WTC11 (cell line): ENCODE measurements at regions not wholly inside any gene's neighbourhood (a gene's known extent, or its start where the extent isn't known, plus 50 kb on each side); places are given as distances from the start of the nearest gene placed in this dataset.

Experiments
- ETV6 ChIP-seq: sonication (generic); formaldehyde crosslinking; IDR thresholded peaks from 2 replicates; pipeline ENCODE4 v1.8.1; 2022; ENCODE audit warnings: mild to moderate bottlenecking, missing genetic modification reagents
- HMGA2 ChIP-seq: fragments of 250-450 bp; sonication (Bioruptor Pico); IDR thresholded peaks from 2 replicates; pipeline ENCODE4 v1.4.0; 2021; ENCODE audit warnings: mild to moderate bottlenecking, moderate library complexity
- RELA ChIP-seq: sonication (generic); formaldehyde crosslinking; IDR thresholded peaks from 2 replicates; pipeline ENCODE4 v1.8.1; 2022; ENCODE audit warnings: missing genetic modification reagents, mild to moderate bottlenecking, borderline replicate concordance
- TCF7 ChIP-seq: sonication (generic); formaldehyde crosslinking; IDR thresholded peaks from 2 replicates; pipeline ENCODE4 v1.8.0; 2022; ENCODE audit warnings: mild to moderate bottlenecking, low read depth, missing genetic modification reagents, moderate library complexity
- ZNF263 ChIP-seq: sonication (generic); formaldehyde crosslinking; IDR thresholded peaks from 2 replicates; pipeline ENCODE4 v1.8.1; 2022; ENCODE audit warnings: low read depth, mild to moderate bottlenecking, moderate library complexity, missing genetic modification reagents
- TF ChIP-seq, protein P1 (sequence below): fragments of 200-600 bp; IDR thresholded peaks from 2 replicates; pipeline ENCODE4 v1.8.0; 2022; ENCODE audit warnings: antibody characterized with exemption
- TF ChIP-seq, protein P2 (sequence below): sonication (generic); formaldehyde crosslinking; IDR thresholded peaks from 2 replicates; pipeline ENCODE4 v1.8.1; 2023; ENCODE audit warnings: mild to moderate bottlenecking, missing genetic modification reagents
- TF ChIP-seq, protein P3 (sequence below): sonication (generic); formaldehyde crosslinking; IDR thresholded peaks from 2 replicates; pipeline ENCODE4 v1.8.0; 2022; ENCODE audit warnings: mild to moderate bottlenecking, missing genetic modification reagents
- TF ChIP-seq, protein P4 (sequence below): sonication (generic); formaldehyde crosslinking; IDR thresholded peaks from 2 replicates; pipeline ENCODE4 v1.8.1; 2022; ENCODE audit warnings: mild to moderate bottlenecking, moderate library complexity, missing genetic modification reagents

DNA sequence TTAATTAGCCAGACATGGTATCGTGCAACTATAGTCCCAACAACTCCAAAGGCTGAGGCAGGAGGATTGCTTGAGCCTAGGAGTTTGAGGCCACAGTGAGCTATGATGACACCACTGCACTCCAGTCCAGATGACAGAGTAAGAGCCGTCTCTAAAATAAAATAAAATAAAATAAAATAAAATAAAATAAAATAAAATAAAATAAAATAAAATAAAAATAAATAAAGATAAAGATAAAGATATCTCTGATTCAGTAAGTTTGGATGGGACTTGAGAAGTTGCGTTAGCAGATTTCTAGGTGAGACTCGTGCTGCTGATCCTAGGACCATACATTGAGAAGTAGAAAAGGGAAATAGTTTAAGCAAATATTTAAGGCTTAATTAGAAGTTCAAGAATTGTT is 254.8 kb upstream of the FAM241A start:
- TF ChIP-seq TCF7 (CRISPR knock-in tag), result no peak
- TF ChIP-seq, protein P1, sequence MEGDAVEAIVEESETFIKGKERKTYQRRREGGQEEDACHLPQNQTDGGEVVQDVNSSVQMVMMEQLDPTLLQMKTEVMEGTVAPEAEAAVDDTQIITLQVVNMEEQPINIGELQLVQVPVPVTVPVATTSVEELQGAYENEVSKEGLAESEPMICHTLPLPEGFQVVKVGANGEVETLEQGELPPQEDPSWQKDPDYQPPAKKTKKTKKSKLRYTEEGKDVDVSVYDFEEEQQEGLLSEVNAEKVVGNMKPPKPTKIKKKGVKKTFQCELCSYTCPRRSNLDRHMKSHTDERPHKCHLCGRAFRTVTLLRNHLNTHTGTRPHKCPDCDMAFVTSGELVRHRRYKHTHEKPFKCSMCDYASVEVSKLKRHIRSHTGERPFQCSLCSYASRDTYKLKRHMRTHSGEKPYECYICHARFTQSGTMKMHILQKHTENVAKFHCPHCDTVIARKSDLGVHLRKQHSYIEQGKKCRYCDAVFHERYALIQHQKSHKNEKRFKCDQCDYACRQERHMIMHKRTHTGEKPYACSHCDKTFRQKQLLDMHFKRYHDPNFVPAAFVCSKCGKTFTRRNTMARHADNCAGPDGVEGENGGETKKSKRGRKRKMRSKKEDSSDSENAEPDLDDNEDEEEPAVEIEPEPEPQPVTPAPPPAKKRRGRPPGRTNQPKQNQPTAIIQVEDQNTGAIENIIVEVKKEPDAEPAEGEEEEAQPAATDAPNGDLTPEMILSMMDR, result no peak
- TF ChIP-seq, protein P2, sequence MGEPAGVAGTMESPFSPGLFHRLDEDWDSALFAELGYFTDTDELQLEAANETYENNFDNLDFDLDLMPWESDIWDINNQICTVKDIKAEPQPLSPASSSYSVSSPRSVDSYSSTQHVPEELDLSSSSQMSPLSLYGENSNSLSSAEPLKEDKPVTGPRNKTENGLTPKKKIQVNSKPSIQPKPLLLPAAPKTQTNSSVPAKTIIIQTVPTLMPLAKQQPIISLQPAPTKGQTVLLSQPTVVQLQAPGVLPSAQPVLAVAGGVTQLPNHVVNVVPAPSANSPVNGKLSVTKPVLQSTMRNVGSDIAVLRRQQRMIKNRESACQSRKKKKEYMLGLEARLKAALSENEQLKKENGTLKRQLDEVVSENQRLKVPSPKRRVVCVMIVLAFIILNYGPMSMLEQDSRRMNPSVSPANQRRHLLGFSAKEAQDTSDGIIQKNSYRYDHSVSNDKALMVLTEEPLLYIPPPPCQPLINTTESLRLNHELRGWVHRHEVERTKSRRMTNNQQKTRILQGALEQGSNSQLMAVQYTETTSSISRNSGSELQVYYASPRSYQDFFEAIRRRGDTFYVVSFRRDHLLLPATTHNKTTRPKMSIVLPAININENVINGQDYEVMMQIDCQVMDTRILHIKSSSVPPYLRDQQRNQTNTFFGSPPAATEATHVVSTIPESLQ, result no peak
- TF ChIP-seq, protein P3, sequence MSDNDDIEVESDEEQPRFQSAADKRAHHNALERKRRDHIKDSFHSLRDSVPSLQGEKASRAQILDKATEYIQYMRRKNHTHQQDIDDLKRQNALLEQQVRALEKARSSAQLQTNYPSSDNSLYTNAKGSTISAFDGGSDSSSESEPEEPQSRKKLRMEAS, result no peak
- no peak for TF ChIP-seq RELA (CRISPR knock-in tag)
- TF ChIP-seq ETV6 (CRISPR knock-in tag), result no peak
- no peak for TF ChIP-seq ZNF263
- TF ChIP-seq, protein P4, sequence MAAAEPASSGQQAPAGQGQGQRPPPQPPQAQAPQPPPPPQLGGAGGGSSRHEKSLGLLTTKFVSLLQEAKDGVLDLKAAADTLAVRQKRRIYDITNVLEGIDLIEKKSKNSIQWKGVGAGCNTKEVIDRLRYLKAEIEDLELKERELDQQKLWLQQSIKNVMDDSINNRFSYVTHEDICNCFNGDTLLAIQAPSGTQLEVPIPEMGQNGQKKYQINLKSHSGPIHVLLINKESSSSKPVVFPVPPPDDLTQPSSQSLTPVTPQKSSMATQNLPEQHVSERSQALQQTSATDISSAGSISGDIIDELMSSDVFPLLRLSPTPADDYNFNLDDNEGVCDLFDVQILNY (CRISPR knock-in tag), result no peak
- TF ChIP-seq HMGA2, result peak; percentile 95
